Adrenal gland (tissue), 9 donors: ENCODE measurements at regions not wholly inside any gene's neighbourhood (a gene's known extent, or its start where the extent isn't known, plus 50 kb on each side); places are given as distances from the start of the nearest gene placed in this dataset.
"Not testable (repeated sequence)": the region's sequence is repeated elsewhere in the genome, so short reads cannot be mapped to it uniquely, and the experiment has no call there.

ENCODE experiments used
- DNase-seq, 7 donors: peaks; one replicate each; pipeline ENCODE4 v3.0.0-alpha.2; 2019 to 2020
- H3K27ac ChIP-seq, 5 donors: fragments of 200-600 bp; sonication (generic) in 4 of 5; 1 replicate in 3 of 5; 2 replicates in 2 of 5; pipeline versions ENCODE4 v1.5.1 to v1.8.0; 2016 to 2020; ENCODE audit warnings: mild to moderate bottlenecking in 1 of 5
- H3K27me3 ChIP-seq: fragments of 200-600 bp; 2 replicates; pipeline ENCODE4 v1.8.0; 2021
- H3K36me3 ChIP-seq, 2 donors: fragments of 200-600 bp; replicated peaks in 1 of 2; 1 replicate in 1 of 2; 2 replicates in 1 of 2; pipeline versions ENCODE4 v1.5.1 to v1.8.0; 2018 to 2022
- H3K4me1 ChIP-seq, 2 donors: fragments of 200-600 bp; replicated peaks in 1 of 2; 1 replicate in 1 of 2; 2 replicates in 1 of 2; pipeline versions ENCODE4 v1.5.1 to v1.8.0; 2018 to 2021
- H3K4me3 ChIP-seq, 4 donors: fragments of 200-600 bp; sonication (generic) in 3 of 4; one replicate each; pipeline ENCODE4 v1.5.1; 2016 to 2018
- H3K9me3 ChIP-seq, 3 donors: fragments of 200-600 bp; sonication (generic) in 1 of 3; replicated peaks in 1 of 3; 1 replicate in 2 of 3; 2 replicates in 1 of 3; pipeline versions ENCODE4 v1.5.1 to v1.8.0; 2016 to 2021
- POLR2A ChIP-seq, 2 donors: fragments of 450-650 bp; IDR thresholded peaks; one replicate each; pipeline ENCODE4 v1.6.1; 2017; ENCODE audit warnings: antibody characterized with exemption in 2 of 2, mild to moderate bottlenecking in 2 of 2, moderate library complexity in 1 of 2
- WGBS, 4 donors: extraction: QIAGEN DNeasy Blood & Tissue Kit in 2 of 4; methylation state at CpG; one replicate each; pipeline versions ENCODE4 v1.1.5 to v1.1.7; 2013 to 2017; 5-methylcytosine and 5-hydroxymethylcytosine counted together
- intact Hi-C, 2 donors: fragments of 100-400 bp; cut with DNase I; formaldehyde crosslinking; loops; one replicate each; pipeline versions ENCODE4 v1.14.1 to v1.15.0; 2022 to 2023
- TF ChIP-seq, protein P1 (sequence below), 6 experiments: fragments of 450-650 bp in 4 of 6; fragments of 200-600 bp in 2 of 6; sonication (generic) in 1 of 6; IDR thresholded peaks; 1 replicate in 5 of 6; 2 replicates in 1 of 6; pipeline versions ENCODE4 v1.5.1 to v1.8.0; 2016 to 2021; ENCODE audit warnings: antibody characterized with exemption in 6 of 6, mild to moderate bottlenecking in 2 of 6, moderate library complexity in 1 of 6
- donor health status: healthy with polysubstance abuse.
- donor health status: Bipolar disorder and iron deficiency.
- donor health status: DM: yes; HTN: yes; CAD: no.
- donor health status: DM: no; HTN: no; CAD: no.
- donor health status: DM: no; HTN: no; CAD: no.

DNA sequence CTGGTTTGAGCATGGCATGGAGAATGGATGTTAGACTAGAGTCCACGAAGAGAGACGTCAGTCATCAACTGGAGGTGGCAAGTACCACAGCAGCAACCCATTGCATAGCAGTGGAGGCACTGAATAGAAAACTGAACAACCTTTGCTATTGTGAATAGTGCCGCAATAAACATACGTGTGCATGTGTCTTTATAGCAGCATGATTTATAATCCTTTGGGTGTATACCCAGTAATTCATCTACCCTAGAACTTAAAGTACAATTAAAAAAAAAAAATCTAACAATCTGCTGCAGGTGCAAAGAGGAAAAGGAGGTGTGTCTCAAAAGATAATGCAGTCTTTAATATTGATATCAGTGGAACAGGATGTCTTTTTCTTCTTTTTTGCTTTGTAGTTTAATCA, 443.4 kb upstream of the ISX start:
- no peak for DNase-seq
- Histone ChIP-seq H3K36me3 (no peaks in the 10 kb centered on the region), H3K27ac (no peak overlapping the region), H3K4me1 (no peaks in the 10 kb centered on the region), H3K27me3 (no peaks in the 10 kb centered on the region), H3K4me3 (no peak overlapping the region), H3K9me3 (no peaks in the 10 kb centered on the region)
- intact Hi-C loops: no loop called here
- TF ChIP-seq POLR2A (IDR thresholded peaks at IDR 0.05): no peak
- TF ChIP-seq, protein P1, sequence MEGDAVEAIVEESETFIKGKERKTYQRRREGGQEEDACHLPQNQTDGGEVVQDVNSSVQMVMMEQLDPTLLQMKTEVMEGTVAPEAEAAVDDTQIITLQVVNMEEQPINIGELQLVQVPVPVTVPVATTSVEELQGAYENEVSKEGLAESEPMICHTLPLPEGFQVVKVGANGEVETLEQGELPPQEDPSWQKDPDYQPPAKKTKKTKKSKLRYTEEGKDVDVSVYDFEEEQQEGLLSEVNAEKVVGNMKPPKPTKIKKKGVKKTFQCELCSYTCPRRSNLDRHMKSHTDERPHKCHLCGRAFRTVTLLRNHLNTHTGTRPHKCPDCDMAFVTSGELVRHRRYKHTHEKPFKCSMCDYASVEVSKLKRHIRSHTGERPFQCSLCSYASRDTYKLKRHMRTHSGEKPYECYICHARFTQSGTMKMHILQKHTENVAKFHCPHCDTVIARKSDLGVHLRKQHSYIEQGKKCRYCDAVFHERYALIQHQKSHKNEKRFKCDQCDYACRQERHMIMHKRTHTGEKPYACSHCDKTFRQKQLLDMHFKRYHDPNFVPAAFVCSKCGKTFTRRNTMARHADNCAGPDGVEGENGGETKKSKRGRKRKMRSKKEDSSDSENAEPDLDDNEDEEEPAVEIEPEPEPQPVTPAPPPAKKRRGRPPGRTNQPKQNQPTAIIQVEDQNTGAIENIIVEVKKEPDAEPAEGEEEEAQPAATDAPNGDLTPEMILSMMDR (IDR thresholded peaks at IDR 0.05): no peak
- WGBS, 4 donors: 68 to 76% (median 73%) methylated on average over 4 of the region's 4 CpGs

DNA sequence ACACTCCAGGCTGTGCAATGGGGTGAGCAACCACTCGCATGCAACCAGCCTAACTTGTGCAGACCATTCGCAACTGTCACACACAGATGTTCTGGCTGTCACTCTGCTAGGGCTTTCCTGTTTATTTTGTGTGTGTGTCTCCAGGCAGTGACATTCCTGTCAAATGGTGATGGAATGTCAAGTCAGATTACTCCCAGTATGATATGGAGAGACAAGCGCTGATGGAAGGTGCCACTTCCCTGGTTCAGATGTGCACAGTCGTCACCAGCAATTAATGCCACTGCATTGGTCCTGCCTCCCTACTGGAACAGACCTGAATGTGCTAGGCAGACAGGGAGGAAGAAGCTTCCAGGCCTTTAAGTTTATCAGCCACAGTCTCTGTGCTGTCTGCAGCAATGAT, 442.4 kb upstream of the ISX start:
- Histone ChIP-seq H3K36me3 (no peaks in the 10 kb centered on the region), H3K4me3 (no peak overlapping the region), H3K27ac (no peak overlapping the region), H3K9me3 (no peaks in the 10 kb centered on the region), H3K27me3 (no peaks in the 10 kb centered on the region), H3K4me1 (no peaks in the 10 kb centered on the region)
- WGBS, 4 donors: 75 to 89% (median 78%) methylated on average over 3 to 4 of the region's 4 CpGs
- intact Hi-C loops: no loop called here
- TF ChIP-seq, protein P1 (IDR thresholded peaks at IDR 0.05): no peak
- TF ChIP-seq POLR2A (IDR thresholded peaks at IDR 0.05): no peak
- no peak for DNase-seq

DNA sequence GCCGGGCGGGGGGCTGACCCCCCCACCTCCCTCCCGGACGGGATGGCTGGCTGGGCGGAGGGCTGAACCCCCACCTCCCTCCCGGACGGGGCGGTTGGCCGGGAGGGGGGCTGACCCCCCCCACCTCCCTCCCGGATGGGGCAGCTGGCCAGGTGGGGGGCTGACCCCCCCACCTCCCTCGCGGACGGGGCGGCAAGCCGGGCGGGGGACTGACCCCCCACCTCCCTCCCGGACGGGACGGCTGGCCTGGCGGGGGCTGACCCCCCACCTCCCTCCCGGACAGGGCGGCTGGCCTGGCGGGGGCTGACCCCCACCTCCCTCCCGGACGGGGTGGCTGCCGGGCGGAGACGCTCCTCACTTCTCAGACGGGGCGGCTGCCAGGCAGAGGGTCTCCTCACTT, 440.1 kb upstream of the ISX start:
- H3K9me3 ChIP-seq, DNase-seq, H3K36me3 ChIP-seq, H3K27me3 ChIP-seq, H3K4me1 ChIP-seq, intact Hi-C loops, H3K27ac ChIP-seq, H3K4me3 ChIP-seq: not testable (repeated sequence)
- 96 to 97% methylated on average over 20 to 27 of the region's 30 CpGs; no CpG with 5 or more reads in 2 of the 4 donors for WGBS, 4 donors

DNA sequence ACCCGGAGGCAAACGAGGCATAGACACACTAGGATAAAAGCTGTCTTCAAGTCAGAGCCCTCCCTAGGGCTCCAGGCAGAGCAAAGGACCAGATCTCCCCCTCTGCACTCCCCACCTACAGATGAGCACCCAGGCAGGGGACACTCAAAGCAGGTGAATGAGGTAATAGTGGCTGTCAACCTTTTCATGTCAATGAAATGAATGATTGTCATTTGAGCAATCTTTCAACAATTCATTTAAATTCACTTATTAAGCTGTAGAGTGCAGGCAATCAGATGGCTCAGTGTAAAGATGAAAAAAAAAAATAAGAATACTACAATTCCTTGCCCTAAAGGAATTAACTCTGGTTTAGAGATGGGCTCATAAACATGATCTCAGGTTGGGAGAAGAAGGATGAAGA, 427.8 kb upstream of the ISX start:
- H3K27ac ChIP-seq: no peak overlapping the region
- H3K27me3 ChIP-seq: no peaks in the 10 kb centered on the region
- intact Hi-C loops: no loop called here
- WGBS, 4 donors: 5 to 22% (median 8%) methylated on average over 2 of the region's 2 CpGs
- no peak for TF ChIP-seq POLR2A (IDR thresholded peaks at IDR 0.05)
- TF ChIP-seq, protein P1 (IDR thresholded peaks at IDR 0.05): no peak
- H3K36me3 ChIP-seq: no peaks in the 10 kb centered on the region
- no peak for DNase-seq
- H3K9me3 ChIP-seq: no peaks in the 10 kb centered on the region
- no peaks in the 10 kb centered on the region for H3K4me1 ChIP-seq
- no peak overlapping the region for H3K4me3 ChIP-seq

DNA sequence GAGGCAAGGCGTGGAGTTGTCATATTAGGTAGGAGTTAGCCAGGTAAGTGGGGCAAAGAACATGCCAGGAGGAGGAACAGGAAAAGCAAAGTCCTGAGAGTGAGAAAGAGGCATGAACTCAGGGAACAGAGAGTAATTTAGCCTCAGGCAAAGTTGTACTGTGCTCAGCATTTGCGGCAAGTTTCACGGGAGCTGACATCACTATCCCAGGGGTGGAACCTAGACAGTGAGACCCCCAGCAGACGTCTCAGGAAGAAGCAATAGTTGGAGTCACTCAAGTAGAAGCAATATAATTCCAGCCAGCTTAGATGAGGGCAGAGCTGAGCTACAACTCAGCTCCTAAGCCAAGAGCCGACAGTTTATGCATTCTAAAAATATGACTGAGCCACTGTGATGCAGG, 426.0 kb upstream of the ISX start:
- Histone ChIP-seq H3K27me3 (no peaks in the 10 kb centered on the region), H3K27ac (no peak overlapping the region), H3K4me3 (no peak overlapping the region), H3K36me3 (no peaks in the 10 kb centered on the region), H3K9me3 (no peaks in the 10 kb centered on the region), H3K4me1 (no peaks in the 10 kb centered on the region)
- TF ChIP-seq, protein P1 (IDR thresholded peaks at IDR 0.05): no peak
- no peak for TF ChIP-seq POLR2A (IDR thresholded peaks at IDR 0.05)
- DNase-seq: no peak
- WGBS, 4 donors: 66 to 84% (median 70%) methylated on average over 5 of the region's 5 CpGs
- intact Hi-C loops: no loop called here
